ENCODE measurements at regions not wholly inside any gene's neighbourhood (a gene's known extent, or its start where the extent isn't known, plus 50 kb on each side); places are given as distances from the start of the nearest gene placed in this dataset.
"Not testable (repeated sequence)": the region's sequence is repeated elsewhere in the genome, so short reads cannot be mapped to it uniquely, and the experiment has no call there.

DNA sequence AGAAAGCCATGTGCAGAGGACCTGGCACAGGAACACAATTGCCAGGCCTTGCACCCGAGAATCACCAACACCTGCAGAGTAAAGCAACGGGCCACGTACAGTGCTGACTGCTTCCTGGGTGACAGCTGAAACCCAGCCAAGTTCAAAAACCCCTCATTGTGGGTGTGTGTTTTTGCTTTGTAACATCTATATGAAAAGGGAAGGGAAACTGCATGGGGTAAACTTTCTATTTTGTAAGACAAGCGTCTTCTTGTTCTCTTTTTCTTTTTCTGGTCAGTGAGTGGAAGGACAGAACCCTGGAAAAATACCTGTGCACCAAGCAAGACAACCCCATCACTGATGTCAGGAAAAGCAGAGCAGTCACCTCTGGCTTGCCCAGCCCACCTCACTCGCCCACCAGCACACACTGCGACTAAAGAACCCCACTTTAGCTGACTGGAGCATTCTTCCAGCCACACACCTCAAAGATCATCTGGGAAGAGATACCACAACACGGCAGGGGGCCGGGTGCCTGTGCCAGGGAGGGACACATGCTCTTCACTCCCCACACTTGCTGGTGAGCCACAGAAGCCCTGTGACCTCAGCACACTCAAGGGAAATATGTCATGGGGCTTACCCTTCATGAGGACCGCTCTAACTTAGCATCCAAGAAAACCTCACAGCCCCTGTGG, 172.3 kb downstream of the NDUFA12 start:
- Histone ChIP-seq H3K9me3 (ENCODE audit: control insufficient read depth, insufficient read depth, low read length) (no peaks in the 10 kb centered on the region), H3K27ac (ENCODE audit: low read length) (peak overlapping the region; percentile 76), H3K36me3 (ENCODE audit: control insufficient read depth, insufficient read depth, low read length) (no peaks in the 10 kb centered on the region), H3K4me1 (ENCODE audit: control insufficient read depth, insufficient read depth, low read length) (peaks cover 26% of the 10 kb centered on the region), H3K4me3 (ENCODE audit: low read length) (no peak overlapping the region), H3K27me3 (ENCODE audit: control insufficient read depth, insufficient read depth, low read length) (no peaks in the 10 kb centered on the region)
- Mint-ChIP-seq H3K27me3 (ENCODE audit: low read depth in 2 of 2) (peaks cover 0 to 2% of the 10 kb centered on the region in 2 donors), H3K36me3 (no peaks in the 10 kb centered on the region), H3K4me1 (peaks cover 0 to 10% of the 10 kb centered on the region in 2 donors), H3K9me3 (no peaks in the 10 kb centered on the region), H3K4me3 (no peak overlapping the region), H3K27ac (peak overlapping the region in 1 of 2 donors; percentile 29)
- ATAC-seq (peak in 2 of 3 donors; percentile 38 to 59), DNase-seq (peak in 1 of 2 donors; percentile 40)
- WGBS (ENCODE audit: insufficient coverage): 31% methylated on average over 9 of the region's 9 CpGs
- TF ChIP-seq, protein P1, sequence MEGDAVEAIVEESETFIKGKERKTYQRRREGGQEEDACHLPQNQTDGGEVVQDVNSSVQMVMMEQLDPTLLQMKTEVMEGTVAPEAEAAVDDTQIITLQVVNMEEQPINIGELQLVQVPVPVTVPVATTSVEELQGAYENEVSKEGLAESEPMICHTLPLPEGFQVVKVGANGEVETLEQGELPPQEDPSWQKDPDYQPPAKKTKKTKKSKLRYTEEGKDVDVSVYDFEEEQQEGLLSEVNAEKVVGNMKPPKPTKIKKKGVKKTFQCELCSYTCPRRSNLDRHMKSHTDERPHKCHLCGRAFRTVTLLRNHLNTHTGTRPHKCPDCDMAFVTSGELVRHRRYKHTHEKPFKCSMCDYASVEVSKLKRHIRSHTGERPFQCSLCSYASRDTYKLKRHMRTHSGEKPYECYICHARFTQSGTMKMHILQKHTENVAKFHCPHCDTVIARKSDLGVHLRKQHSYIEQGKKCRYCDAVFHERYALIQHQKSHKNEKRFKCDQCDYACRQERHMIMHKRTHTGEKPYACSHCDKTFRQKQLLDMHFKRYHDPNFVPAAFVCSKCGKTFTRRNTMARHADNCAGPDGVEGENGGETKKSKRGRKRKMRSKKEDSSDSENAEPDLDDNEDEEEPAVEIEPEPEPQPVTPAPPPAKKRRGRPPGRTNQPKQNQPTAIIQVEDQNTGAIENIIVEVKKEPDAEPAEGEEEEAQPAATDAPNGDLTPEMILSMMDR (IDR thresholded peaks at IDR 0.05): no peak
- intact Hi-C loops (cut with micrococcal nuclease): no loop called here

DNA sequence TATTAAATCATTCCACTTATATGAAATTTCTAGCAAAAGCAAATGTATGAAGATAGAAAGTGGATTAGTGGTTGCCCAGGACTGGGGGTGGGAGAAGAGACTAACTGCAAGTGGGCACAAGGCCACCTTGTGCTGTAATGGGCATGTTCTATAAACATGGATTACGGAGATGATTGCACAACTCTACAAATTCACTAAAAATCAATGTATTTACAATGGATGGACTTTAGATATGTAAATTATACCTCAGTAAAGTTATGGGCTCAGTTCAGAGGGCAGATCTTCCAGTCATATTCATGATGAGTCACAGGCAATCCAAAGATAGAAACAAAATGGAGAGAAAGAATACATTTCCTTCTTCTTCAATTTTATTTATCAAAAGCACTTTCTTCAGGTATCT, 173.9 kb downstream of the NDUFA12 start:
- H3K27me3 ChIP-seq (ENCODE audit: control insufficient read depth, insufficient read depth, low read length): no peaks in the 10 kb centered on the region

DNA sequence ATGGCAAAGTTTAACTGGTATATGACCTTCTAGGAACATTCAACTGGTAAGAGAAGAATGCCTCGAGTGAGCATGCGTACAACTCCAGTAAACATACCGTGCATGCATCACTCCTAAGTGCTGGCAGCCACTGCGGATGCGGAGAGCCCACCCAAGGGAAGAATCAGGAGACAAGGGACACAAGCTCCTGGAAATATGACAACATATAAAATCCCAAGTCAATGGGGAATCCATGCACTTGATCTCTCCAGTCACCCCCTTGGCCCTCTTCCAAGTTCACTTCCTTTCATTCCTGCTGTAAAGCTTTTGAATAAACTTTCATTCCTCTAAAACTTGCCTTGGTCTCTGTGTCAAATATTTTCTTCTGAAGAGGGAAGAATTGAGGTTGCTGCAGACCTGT, 168.7 kb upstream of the TMCC3 start:
- TF ChIP-seq, protein P1 (IDR thresholded peaks at IDR 0.05): no peak
- 91% methylated on average over 5 of the region's 5 CpGs for WGBS (ENCODE audit: insufficient coverage)
- peaks cover 0 to 2% of the 10 kb centered on the region in 2 donors for H3K27me3 Mint-ChIP-seq (ENCODE audit: low read depth in 2 of 2)
- no peak overlapping the region for H3K4me3 Mint-ChIP-seq
- H3K9me3 Mint-ChIP-seq: peaks cover 0 to 1% of the 10 kb centered on the region in 2 donors
- H3K36me3 ChIP-seq (ENCODE audit: control insufficient read depth, insufficient read depth, low read length): no peaks in the 10 kb centered on the region
- no peaks in the 10 kb centered on the region for H3K27me3 ChIP-seq (ENCODE audit: control insufficient read depth, insufficient read depth, low read length)
- intact Hi-C loops (cut with micrococcal nuclease): no loop called here
- H3K27ac Mint-ChIP-seq: no peak overlapping the region
- H3K4me1 ChIP-seq (ENCODE audit: control insufficient read depth, insufficient read depth, low read length): no peaks in the 10 kb centered on the region
- H3K27ac ChIP-seq (ENCODE audit: low read length): no peak overlapping the region
- ATAC-seq (no peak), DNase-seq (no peak)
- no peaks in the 10 kb centered on the region for H3K9me3 ChIP-seq (ENCODE audit: control insufficient read depth, insufficient read depth, low read length)
- H3K4me1 Mint-ChIP-seq: no peaks in the 10 kb centered on the region
- H3K36me3 Mint-ChIP-seq: peaks cover 2% of the 10 kb centered on the region
- H3K4me3 ChIP-seq (ENCODE audit: low read length): no peak overlapping the region

More for the DNA sequence above, 173.9 kb downstream of the NDUFA12 start:
- Histone ChIP-seq H3K36me3 (ENCODE audit: control insufficient read depth, insufficient read depth, low read length) (no peaks in the 10 kb centered on the region), H3K4me3 (ENCODE audit: low read length) (no peak overlapping the region), H3K4me1 (ENCODE audit: control insufficient read depth, insufficient read depth, low read length) (peaks cover 26% of the 10 kb centered on the region), H3K27ac (ENCODE audit: low read length) (no peak overlapping the region), H3K9me3 (ENCODE audit: control insufficient read depth, insufficient read depth, low read length) (no peaks in the 10 kb centered on the region)
- ATAC-seq (no peak), DNase-seq (no peak)
- Mint-ChIP-seq H3K36me3 (no peaks in the 10 kb centered on the region), H3K4me3 (no peak overlapping the region), H3K9me3 (no peaks in the 10 kb centered on the region), H3K4me1 (peaks cover 0 to 10% of the 10 kb centered on the region in 2 donors), H3K27me3 (ENCODE audit: low read depth in 2 of 2) (peaks cover 0 to 2% of the 10 kb centered on the region in 2 donors), H3K27ac (no peak overlapping the region)
- no CpG with 5 or more reads among the region's 1 CpG for WGBS (ENCODE audit: insufficient coverage)
- TF ChIP-seq, protein P1 (IDR thresholded peaks at IDR 0.05): no peak
- intact Hi-C loops (cut with micrococcal nuclease): no loop called here

DNA sequence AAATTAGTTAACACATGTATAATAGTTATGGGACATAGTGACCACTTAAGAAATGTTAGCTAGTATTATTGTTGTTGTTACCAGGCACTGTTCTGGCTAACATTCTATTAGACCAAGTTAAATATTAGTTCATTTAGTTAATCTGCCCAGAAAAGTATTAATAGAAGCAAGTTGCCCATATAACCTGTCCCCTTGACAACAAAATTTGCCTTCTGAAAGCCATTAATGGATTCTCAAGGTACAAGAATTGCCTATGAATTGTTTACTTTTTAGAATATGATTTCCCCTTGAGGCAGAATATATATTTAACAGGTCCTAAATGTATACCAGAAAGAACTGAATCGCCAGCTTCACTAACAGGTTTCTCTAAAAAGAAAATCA, 167.3 kb upstream of the TMCC3 start:
- Mint-ChIP-seq H3K27me3 (ENCODE audit: low read depth in 2 of 2) (peaks cover 0 to 2% of the 10 kb centered on the region in 2 donors), H3K4me1 (no peaks in the 10 kb centered on the region), H3K9me3 (peaks cover 2 to 15% of the 10 kb centered on the region in 2 donors), H3K4me3 (no peak overlapping the region), H3K36me3 (peaks cover 15% of the 10 kb centered on the region), H3K27ac (no peak overlapping the region)
- TF ChIP-seq, protein P1 (IDR thresholded peaks at IDR 0.05): no peak
- DNase-seq (no peak), ATAC-seq (no peak)
- Histone ChIP-seq H3K27ac (ENCODE audit: low read length) (peak overlapping the region; percentile 44), H3K4me1 (ENCODE audit: control insufficient read depth, insufficient read depth, low read length) (no peaks in the 10 kb centered on the region), H3K9me3 (ENCODE audit: control insufficient read depth, insufficient read depth, low read length) (no peaks in the 10 kb centered on the region), H3K27me3 (ENCODE audit: control insufficient read depth, insufficient read depth, low read length) (no peaks in the 10 kb centered on the region), H3K4me3 (ENCODE audit: low read length) (peak overlapping the region; percentile 20), H3K36me3 (ENCODE audit: control insufficient read depth, insufficient read depth, low read length) (no peaks in the 10 kb centered on the region)
- 50% methylated on average over 1 of the region's 1 CpG for WGBS (ENCODE audit: insufficient coverage)
- intact Hi-C loops (cut with micrococcal nuclease): loop anchor here (1.0 kb wide), 1 partner anchor 163 kb away; no protein-coding TSS in a partner anchor

DNA sequence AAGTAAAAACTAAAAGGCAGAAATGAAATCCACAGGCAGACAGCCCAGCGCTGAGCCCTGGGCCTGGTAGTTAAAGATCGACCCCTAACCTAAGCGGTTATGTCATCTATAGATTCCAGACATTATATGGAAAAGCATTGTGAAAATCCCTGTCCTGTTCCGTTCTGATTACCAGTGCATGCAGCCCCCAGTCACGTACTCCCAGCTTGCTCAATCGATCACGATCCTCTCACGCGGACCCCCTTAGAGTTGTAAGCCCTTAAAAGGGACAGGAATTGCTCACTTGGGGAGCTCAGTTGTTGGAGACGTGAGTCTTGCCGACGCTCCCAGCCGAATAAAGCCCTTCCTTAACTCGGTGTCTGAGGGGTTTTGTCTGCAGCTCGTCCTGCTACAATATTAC, 166.8 kb upstream of the TMCC3 start:
- H3K4me1 Mint-ChIP-seq; H3K27me3 Mint-ChIP-seq (ENCODE audit: low read depth in 2 of 2); H3K27ac Mint-ChIP-seq; H3K36me3 ChIP-seq (ENCODE audit: control insufficient read depth, insufficient read depth, low read length); H3K27me3 ChIP-seq (ENCODE audit: control insufficient read depth, insufficient read depth, low read length); DNase-seq; H3K4me1 ChIP-seq (ENCODE audit: control insufficient read depth, insufficient read depth, low read length); H3K9me3 ChIP-seq (ENCODE audit: control insufficient read depth, insufficient read depth, low read length); H3K4me3 Mint-ChIP-seq; intact Hi-C loops (cut with micrococcal nuclease); ATAC-seq: not testable (repeated sequence)
- peak overlapping the region; percentile 44 for H3K27ac ChIP-seq (ENCODE audit: low read length)
- H3K36me3 Mint-ChIP-seq: peaks cover 18% of the 10 kb centered on the region
- H3K4me3 ChIP-seq (ENCODE audit: low read length): peak overlapping the region; percentile 20
- peaks cover 2 to 18% of the 10 kb centered on the region in 2 donors for H3K9me3 Mint-ChIP-seq
- WGBS (ENCODE audit: insufficient coverage): 84% methylated on average over 10 of the region's 15 CpGs
